ENCODE measurements at regions not wholly inside any gene's neighbourhood (a gene's known extent, or its start where the extent isn't known, plus 50 kb on each side); places are given as distances from the start of the nearest gene placed in this dataset.

GRCh38 chr22:48602805-48603518, 1224.7 kb downstream of the BRD1 start:
- DNase-seq (ENCODE audit: missing footprints): no peak
- intact Hi-C loops (cut with DNase I): no loop called here

GRCh38 chr22:48600681-48601080, 1227.0 kb downstream of the BRD1 start:
- ATAC-seq: no peak
- intact Hi-C loops (cut with DNase I): no loop called here
- DNase-seq (ENCODE audit: missing footprints): no peak

More at GRCh38 chr22:48602805-48603518, 1224.7 kb downstream of the BRD1 start:
- no peak for ATAC-seq

- intact Hi-C loops (cut with DNase I): no loop called here
- no peak for DNase-seq (ENCODE audit: missing footprints)
- ATAC-seq: no peak
Measured at GRCh38 chr22:48600171-48600570, 1227.5 kb downstream of the BRD1 start.

GRCh38 chr22:48599346-48599745, 1228.3 kb downstream of the BRD1 start:
- DNase-seq (ENCODE audit: missing footprints) (no peak), ATAC-seq (no peak)
- intact Hi-C loops (cut with DNase I): no loop called here

GRCh38 chr22:48596111-48596850, 1231.4 kb downstream of the BRD1 start:
- DNase-seq (ENCODE audit: missing footprints): peak; percentile 62
- ATAC-seq: no peak
- intact Hi-C loops (cut with DNase I): no loop called here

GRCh38 chr22:48595511-48595905, 1232.2 kb downstream of the BRD1 start:
- no peak for ATAC-seq
- intact Hi-C loops (cut with DNase I): no loop called here
- peak; percentile 58 for DNase-seq (ENCODE audit: missing footprints)

- ATAC-seq (no peak), DNase-seq (ENCODE audit: missing footprints) (peak; percentile 20)
- intact Hi-C loops (cut with DNase I): no loop called here
Measured at GRCh38 chr22:48594757-48595510, 1232.7 kb downstream of the BRD1 start.

GRCh38 chr22:48594016-48594756, 1233.5 kb downstream of the BRD1 start:
- ATAC-seq (no peak), DNase-seq (ENCODE audit: missing footprints) (no peak)
- intact Hi-C loops (cut with DNase I): no loop called here

GRCh38 chr22:48593551-48593950, 1234.1 kb downstream of the BRD1 start:
- peak; percentile 51 for DNase-seq (ENCODE audit: missing footprints)
- ATAC-seq: no peak
- intact Hi-C loops (cut with DNase I): no loop called here

GRCh38 chr22:48592931-48593330, 1234.7 kb downstream of the BRD1 start:
- intact Hi-C loops (cut with DNase I): no loop called here
- ATAC-seq (no peak), DNase-seq (ENCODE audit: missing footprints) (peak; percentile 67)

- intact Hi-C loops (cut with DNase I): no loop called here
- ATAC-seq: no peak
- DNase-seq (ENCODE audit: missing footprints): peak; percentile 11
Measured at GRCh38 chr22:48592488-48592887, 1235.2 kb downstream of the BRD1 start.

- intact Hi-C loops (cut with DNase I): no loop called here
- peak; percentile 17 for DNase-seq (ENCODE audit: missing footprints)
- no peak for ATAC-seq
Measured at GRCh38 chr22:48592066-48592345, 1235.7 kb downstream of the BRD1 start.

GRCh38 chr22:48591286-48592065, 1236.2 kb downstream of the BRD1 start:
- intact Hi-C loops (cut with DNase I): no loop called here
- no peak for ATAC-seq
- peak; percentile 50 for DNase-seq (ENCODE audit: missing footprints)

- ATAC-seq: no peak
- DNase-seq (ENCODE audit: missing footprints): peak; percentile 13
- intact Hi-C loops (cut with DNase I): loop anchor here (2.0 kb wide), 1 partner anchor 57 kb away; no protein-coding TSS in a partner anchor
Measured at GRCh38 chr22:48589901-48590300, 1237.8 kb downstream of the BRD1 start.

- intact Hi-C loops (cut with DNase I): loop anchor here (2.0 kb wide), 1 partner anchor 56 kb away; no protein-coding TSS in a partner anchor
- ATAC-seq (no peak), DNase-seq (ENCODE audit: missing footprints) (peak; percentile 49)
Measured at GRCh38 chr22:48588878-48589450, 1238.7 kb downstream of the BRD1 start.

GRCh38 chr22:48588151-48588877, 1239.4 kb downstream of the BRD1 start:
- intact Hi-C loops (cut with DNase I): loop anchor here (2.0 kb wide), 1 partner anchor 56 kb away; no protein-coding TSS in a partner anchor
- DNase-seq (ENCODE audit: missing footprints) (peak; percentile 40), ATAC-seq (no peak)

- intact Hi-C loops (cut with DNase I): no loop called here
- DNase-seq (ENCODE audit: missing footprints): peak; percentile 21
- ATAC-seq: no peak
Measured at GRCh38 chr22:48587236-48587865, 1240.3 kb downstream of the BRD1 start.

Data from Right ventricle myocardium inferior (tissue), 1 donor.